Activated CD8-positive, alpha-beta memory T cell treated with anti-CD3 and anti-CD28 coated beads, Interleukin-2, amount 50 U/mL, for 1 hour (primary cell): ENCODE measurements at regions not wholly inside any gene's neighbourhood (a gene's known extent, or its start where the extent isn't known, plus 50 kb on each side); places are given as distances from the start of the nearest gene placed in this dataset.

Experiments
- DNase-seq: peaks from one replicate; pipeline ENCODE4 v3.0.0-alpha.2; 2020; ENCODE audit errors: extremely low read depth

GRCh38 chr4:180391613-180392012 lies 1851.6 kb upstream of the TENM3 start:
- DNase-seq, result no peak

- DNase-seq, result no peak
Measured at GRCh38 chr4:180394312-180394711, 1848.9 kb upstream of the TENM3 start.

- no peak for DNase-seq
Measured at GRCh38 chr4:180394730-180395129, 1848.5 kb upstream of the TENM3 start.

GRCh38 chr4:180398564-180398963 lies 1844.6 kb upstream of the TENM3 start:
- no peak for DNase-seq

GRCh38 chr4:180407275-180407885 lies 1835.8 kb upstream of the TENM3 start:
- no peak for DNase-seq

GRCh38 chr4:180418819-180419531 lies 1824.2 kb upstream of the TENM3 start:
- DNase-seq, result no peak

- DNase-seq, result no peak
Measured at GRCh38 chr4:180422989-180423711, 1820.1 kb upstream of the TENM3 start.

GRCh38 chr4:180423712-180424057 lies 1819.5 kb upstream of the TENM3 start:
- no peak for DNase-seq

GRCh38 chr4:180426938-180427337 lies 1816.3 kb upstream of the TENM3 start:
- no peak for DNase-seq

- DNase-seq, result no peak
Measured at GRCh38 chr4:180430283-180430682, 1812.9 kb upstream of the TENM3 start.

- no peak for DNase-seq
Measured at GRCh38 chr4:180434131-180434895, 1808.9 kb upstream of the TENM3 start.

GRCh38 chr4:180436361-180436760 lies 1806.8 kb upstream of the TENM3 start:
- no peak for DNase-seq

GRCh38 chr4:180437601-180438000 lies 1805.6 kb upstream of the TENM3 start:
- DNase-seq, result no peak

GRCh38 chr4:180448306-180448705 lies 1794.9 kb upstream of the TENM3 start:
- no peak for DNase-seq

GRCh38 chr4:180449395-180449956 lies 1793.7 kb upstream of the TENM3 start:
- DNase-seq, result no peak

- DNase-seq, result no peak
Measured at GRCh38 chr4:180455226-180455625, 1788.0 kb upstream of the TENM3 start.

- no peak for DNase-seq
Measured at GRCh38 chr4:180456928-180457327, 1786.3 kb upstream of the TENM3 start.

GRCh38 chr4:180462116-180462515 lies 1781.1 kb upstream of the TENM3 start:
- no peak for DNase-seq

GRCh38 chr4:180465364-180465763 lies 1777.8 kb upstream of the TENM3 start:
- DNase-seq, result no peak

- DNase-seq, result no peak
Measured at GRCh38 chr4:180483036-180483435, 1760.2 kb upstream of the TENM3 start.

- DNase-seq, result no peak
Measured at GRCh38 chr4:180485407-180485806, 1757.8 kb upstream of the TENM3 start.

- no peak for DNase-seq
Measured at GRCh38 chr4:180486342-180486741, 1756.9 kb upstream of the TENM3 start.
